GM10266 (cell line): ENCODE measurements at regions not wholly inside any gene's neighbourhood (a gene's known extent, or its start where the extent isn't known, plus 50 kb on each side); places are given as distances from the start of the nearest gene placed in this dataset.

ENCODE experiments used
- DNase-seq: peaks from one replicate; pipeline ENCODE4 v3.0.0; 2012; ENCODE audit errors: extremely low spot score
- CTCF ChIP-seq: IDR thresholded peaks from 2 replicates; pipeline ENCODE4 v1.5.1; 2012; ENCODE audit warnings: mild to moderate bottlenecking, low read depth; ENCODE audit not compliant: control insufficient read depth, insufficient read depth; ENCODE audit errors: missing control alignments

- TF ChIP-seq CTCF = no peak
- no peak for DNase-seq
Observed at GRCh38 chr1:60923389-60924087, 158.8 kb upstream of the NFIA start.

- DNase-seq = no peak
- no peak for TF ChIP-seq CTCF
Observed at GRCh38 chr1:60922304-60922703, 160.1 kb upstream of the NFIA start.

GRCh38 chr1:60921175-60921574 lies 161.2 kb upstream of the NFIA start:
- no peak for DNase-seq

GRCh38 chr1:60920561-60920960 lies 161.8 kb upstream of the NFIA start:
- no peak for DNase-seq
- TF ChIP-seq CTCF = no peak

More at GRCh38 chr1:60921175-60921574, 161.2 kb upstream of the NFIA start:
- no peak for TF ChIP-seq CTCF

- TF ChIP-seq CTCF = no peak
- no peak for DNase-seq
Observed at GRCh38 chr1:60918867-60919266, 163.5 kb upstream of the NFIA start.

- DNase-seq = no peak
- TF ChIP-seq CTCF = no peak
Observed at GRCh38 chr1:60916906-60917305, 165.5 kb upstream of the NFIA start.

- DNase-seq = no peak
- TF ChIP-seq CTCF = no peak
Observed at GRCh38 chr1:60916199-60916598, 166.2 kb upstream of the NFIA start.
